ENCODE measurements at regions not wholly inside any gene's neighbourhood (a gene's known extent, or its start where the extent isn't known, plus 50 kb on each side); places are given as distances from the start of the nearest gene placed in this dataset.

GRCh38 chr2:52968043-52968442 lies 799.6 kb upstream of the CHAC2 start (continued):
- TF ChIP-seq ZNF462 (CRISPR knock-in tag; IDR thresholded peaks at IDR 0.05) (no peak), ZNF114 (CRISPR knock-in tag; IDR thresholded peaks at IDR 0.05) (no peak), STAT1 (IDR thresholded peaks at IDR 0.05; ENCODE audit: unreplicated experiment) (no peak)

- H3K79me2 ChIP-seq (replicated peaks; ENCODE audit: insufficient read depth) = no peaks in the 10 kb centered on the region
- H3K36me3 ChIP-seq (ENCODE audit: insufficient read depth) = no peaks in the 10 kb centered on the region
- no peak overlapping the region for H3K4me2 ChIP-seq
- DNase-seq (ENCODE audit: low spot score) = peak; percentile 53
- TF ChIP-seq CREB1 (CRISPR knock-in tag; IDR thresholded peaks at IDR 0.05; ENCODE audit: low read depth) (peak; percentile 50; the same call in 1 of the 2 replicates), ZNF331 (CRISPR knock-in tag; IDR thresholded peaks at IDR 0.05; ENCODE audit: low read depth) (no peak), ETS1 (IDR thresholded peaks at IDR 0.05) (no peak)
- no peaks in the 10 kb centered on the region for H4K20me1 ChIP-seq (replicated peaks; ENCODE audit: insufficient read depth)
- no peaks in the 10 kb centered on the region for H3K27me3 ChIP-seq (ENCODE audit: insufficient read depth)
- peaks cover 9% of the 10 kb centered on the region; the same call in 1 of the 2 replicates for H3K4me1 ChIP-seq (ENCODE audit: insufficient read depth)
- H3K27ac ChIP-seq (ENCODE audit: low read depth) = no peak overlapping the region
- H3K9me2 ChIP-seq (ENCODE audit: insufficient read depth) = 0 out of 2 replicates have a peak, but pooled peaks cover under 1% of the 10 kb centered on the region
- no peaks in the 10 kb centered on the region for H3K36me3 Mint-ChIP-seq (ENCODE audit: low read depth)
- H3K4me3 ChIP-seq = no peak overlapping the region
- H3F3A ChIP-seq (replicated peaks; ENCODE audit: low read depth) = no peaks in the 10 kb centered on the region
- peak overlapping the region; percentile 47; the same call in 1 of the 2 replicates for H3K27ac Mint-ChIP-seq
- H3K27me3 Mint-ChIP-seq (ENCODE audit: insufficient read depth, low read depth, poor library complexity) = peaks cover 2% of the 10 kb centered on the region
- H3K4me1 Mint-ChIP-seq = peaks cover 8% of the 10 kb centered on the region
- no peak overlapping the region for H3K4me3 Mint-ChIP-seq
- peak; percentile 23; the same call in 2 of the 3 replicates for ATAC-seq
- no peak overlapping the region for H2AFZ ChIP-seq
- H3K9me3 Mint-ChIP-seq = no peaks in the 10 kb centered on the region
Measured at GRCh38 chr2:52964916-52965530, 802.6 kb upstream of the CHAC2 start.

Measured in GM23338 (cell line).